Ishikawa (cell line): ENCODE measurements at regions not wholly inside any gene's neighbourhood (a gene's known extent, or its start where the extent isn't known, plus 50 kb on each side); places are given as distances from the start of the nearest gene placed in this dataset.

ENCODE experiments used
- EP300 ChIP-seq: IDR thresholded peaks from 2 replicates; pipeline ENCODE4 v1.6.1; 2012; ENCODE audit warnings: borderline replicate concordance
- REST ChIP-seq: IDR thresholded peaks from 2 replicates; pipeline ENCODE4 v1.6.1; 2012; ENCODE audit warnings: low read depth, mild to moderate bottlenecking
- TF ChIP-seq, protein P1 (sequence below): IDR thresholded peaks from 2 replicates; pipeline ENCODE4 v1.6.1; 2012

DNA sequence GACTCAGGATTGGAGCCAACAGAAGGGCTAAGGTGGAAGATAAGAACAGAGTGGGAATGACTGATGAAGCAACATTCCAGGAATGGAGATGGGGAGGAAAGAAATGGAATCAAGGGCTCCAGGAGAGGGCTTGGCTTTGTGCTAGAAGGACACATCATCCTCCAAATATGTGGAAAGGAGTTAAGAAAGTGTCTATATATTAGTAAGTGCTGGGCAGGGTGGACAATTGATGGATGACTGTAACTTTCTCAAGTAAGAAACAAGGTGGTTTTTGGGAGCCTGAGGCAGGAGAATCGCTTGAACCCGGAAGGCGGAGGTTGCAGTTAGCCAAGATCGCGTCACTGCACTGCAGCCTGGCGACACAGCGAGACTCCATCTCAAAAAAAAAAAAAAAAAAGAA, 71.6 kb upstream of the NFKB1 start:
- TF ChIP-seq, protein P1, sequence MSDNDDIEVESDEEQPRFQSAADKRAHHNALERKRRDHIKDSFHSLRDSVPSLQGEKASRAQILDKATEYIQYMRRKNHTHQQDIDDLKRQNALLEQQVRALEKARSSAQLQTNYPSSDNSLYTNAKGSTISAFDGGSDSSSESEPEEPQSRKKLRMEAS = no peak
- TF ChIP-seq REST (no peak), EP300 (peak; percentile 12; the same call in 1 of the 2 replicates)
